GM23338 (cell line): ENCODE measurements at regions not wholly inside any gene's neighbourhood (a gene's known extent, or its start where the extent isn't known, plus 50 kb on each side); places are given as distances from the start of the nearest gene placed in this dataset.

Experiments used
- CREB1 ChIP-seq: fragments of 250-450 bp; sonication (Bioruptor Pico); IDR thresholded peaks from 2 replicates; pipeline ENCODE4 v1.5.0; 2020; ENCODE audit warnings: low read depth, mild to moderate bottlenecking, moderate library complexity
- EZH2 ChIP-seq: fragments of 200-600 bp; sonication (generic); IDR thresholded peaks from one replicate; pipeline ENCODE4 v1.8.0; 2017; ENCODE audit warnings: antibody characterized with exemption, mild to moderate bottlenecking, low read depth; ENCODE audit not compliant: unreplicated experiment
- EZH2phosphoT487 ChIP-seq: fragments of 200-600 bp; sonication (generic); IDR thresholded peaks from one replicate; pipeline ENCODE4 v1.8.1; 2018; ENCODE audit warnings: antibody characterized with exemption; ENCODE audit not compliant: unreplicated experiment
- NANOG ChIP-seq: IDR thresholded peaks from 2 replicates; pipeline ENCODE4 v1.6.1; 2016; ENCODE audit warnings: antibody characterized with exemption, borderline replicate concordance
- POLR2AphosphoS5 ChIP-seq: IDR thresholded peaks from 2 replicates; pipeline ENCODE4 v1.6.1; 2016; ENCODE audit warnings: antibody characterized with exemption, low read depth
- STAT1 ChIP-seq: IDR thresholded peaks from one replicate; pipeline ENCODE4 v1.6.1; 2016; ENCODE audit warnings: antibody characterized with exemption; ENCODE audit not compliant: unreplicated experiment
- ZNF114 ChIP-seq: fragments of 250-450 bp; sonication (Bioruptor Pico); IDR thresholded peaks from 2 replicates; pipeline ENCODE4 v1.5.0; 2020; ENCODE audit warnings: mild to moderate bottlenecking, moderate library complexity
- ZNF331 ChIP-seq: fragments of 250-450 bp; sonication (Bioruptor Pico); IDR thresholded peaks from 2 replicates; pipeline ENCODE4 v1.5.0; 2020; ENCODE audit warnings: low read depth, mild to moderate bottlenecking, moderate library complexity
- TF ChIP-seq, protein P1 (sequence below): IDR thresholded peaks from one replicate; pipeline ENCODE4 v1.6.1; 2018; ENCODE audit warnings: antibody characterized with exemption; ENCODE audit not compliant: unreplicated experiment
- TF ChIP-seq, protein P2 (sequence below), 2 experiments: fragments of 200-600 bp in 1 of 2; sonication (generic) in 1 of 2; conservative IDR thresholded peaks; 2 replicates each; pipeline versions ENCODE4 v1.5.1 to v1.6.1; 2016 to 2017; ENCODE audit warnings: antibody characterized with exemption in 2 of 2, low read depth in 2 of 2, mild to moderate bottlenecking in 2 of 2, moderate library complexity in 1 of 2
- TF ChIP-seq, protein P3 (sequence below): IDR thresholded peaks from 2 replicates; pipeline ENCODE4 v1.6.1; 2016; ENCODE audit warnings: antibody characterized with exemption

DNA sequence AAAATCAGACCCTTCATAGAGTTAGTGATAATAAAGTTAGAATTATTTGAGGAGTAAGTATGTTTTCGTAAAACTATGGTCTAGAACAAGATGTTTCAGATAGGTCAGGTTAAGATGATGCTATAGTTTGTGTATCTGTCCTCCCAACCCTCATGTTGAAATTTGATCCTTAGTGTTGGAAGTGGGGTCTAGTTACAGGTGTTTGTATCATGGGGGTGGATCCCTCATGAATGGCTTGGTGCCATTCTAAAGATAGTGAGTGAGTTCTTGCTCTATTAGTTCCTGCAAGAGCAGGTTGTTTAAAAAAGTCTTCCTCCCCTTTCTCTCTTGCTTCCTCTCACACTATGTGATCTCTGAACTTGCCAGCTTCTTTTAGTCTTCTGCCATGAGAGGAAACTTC, 707.3 kb upstream of the FOXG1 start:
- TF ChIP-seq, protein P1, sequence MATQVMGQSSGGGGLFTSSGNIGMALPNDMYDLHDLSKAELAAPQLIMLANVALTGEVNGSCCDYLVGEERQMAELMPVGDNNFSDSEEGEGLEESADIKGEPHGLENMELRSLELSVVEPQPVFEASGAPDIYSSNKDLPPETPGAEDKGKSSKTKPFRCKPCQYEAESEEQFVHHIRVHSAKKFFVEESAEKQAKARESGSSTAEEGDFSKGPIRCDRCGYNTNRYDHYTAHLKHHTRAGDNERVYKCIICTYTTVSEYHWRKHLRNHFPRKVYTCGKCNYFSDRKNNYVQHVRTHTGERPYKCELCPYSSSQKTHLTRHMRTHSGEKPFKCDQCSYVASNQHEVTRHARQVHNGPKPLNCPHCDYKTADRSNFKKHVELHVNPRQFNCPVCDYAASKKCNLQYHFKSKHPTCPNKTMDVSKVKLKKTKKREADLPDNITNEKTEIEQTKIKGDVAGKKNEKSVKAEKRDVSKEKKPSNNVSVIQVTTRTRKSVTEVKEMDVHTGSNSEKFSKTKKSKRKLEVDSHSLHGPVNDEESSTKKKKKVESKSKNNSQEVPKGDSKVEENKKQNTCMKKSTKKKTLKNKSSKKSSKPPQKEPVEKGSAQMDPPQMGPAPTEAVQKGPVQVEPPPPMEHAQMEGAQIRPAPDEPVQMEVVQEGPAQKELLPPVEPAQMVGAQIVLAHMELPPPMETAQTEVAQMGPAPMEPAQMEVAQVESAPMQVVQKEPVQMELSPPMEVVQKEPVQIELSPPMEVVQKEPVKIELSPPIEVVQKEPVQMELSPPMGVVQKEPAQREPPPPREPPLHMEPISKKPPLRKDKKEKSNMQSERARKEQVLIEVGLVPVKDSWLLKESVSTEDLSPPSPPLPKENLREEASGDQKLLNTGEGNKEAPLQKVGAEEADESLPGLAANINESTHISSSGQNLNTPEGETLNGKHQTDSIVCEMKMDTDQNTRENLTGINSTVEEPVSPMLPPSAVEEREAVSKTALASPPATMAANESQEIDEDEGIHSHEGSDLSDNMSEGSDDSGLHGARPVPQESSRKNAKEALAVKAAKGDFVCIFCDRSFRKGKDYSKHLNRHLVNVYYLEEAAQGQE, result no peak
- TF ChIP-seq, protein P2, sequence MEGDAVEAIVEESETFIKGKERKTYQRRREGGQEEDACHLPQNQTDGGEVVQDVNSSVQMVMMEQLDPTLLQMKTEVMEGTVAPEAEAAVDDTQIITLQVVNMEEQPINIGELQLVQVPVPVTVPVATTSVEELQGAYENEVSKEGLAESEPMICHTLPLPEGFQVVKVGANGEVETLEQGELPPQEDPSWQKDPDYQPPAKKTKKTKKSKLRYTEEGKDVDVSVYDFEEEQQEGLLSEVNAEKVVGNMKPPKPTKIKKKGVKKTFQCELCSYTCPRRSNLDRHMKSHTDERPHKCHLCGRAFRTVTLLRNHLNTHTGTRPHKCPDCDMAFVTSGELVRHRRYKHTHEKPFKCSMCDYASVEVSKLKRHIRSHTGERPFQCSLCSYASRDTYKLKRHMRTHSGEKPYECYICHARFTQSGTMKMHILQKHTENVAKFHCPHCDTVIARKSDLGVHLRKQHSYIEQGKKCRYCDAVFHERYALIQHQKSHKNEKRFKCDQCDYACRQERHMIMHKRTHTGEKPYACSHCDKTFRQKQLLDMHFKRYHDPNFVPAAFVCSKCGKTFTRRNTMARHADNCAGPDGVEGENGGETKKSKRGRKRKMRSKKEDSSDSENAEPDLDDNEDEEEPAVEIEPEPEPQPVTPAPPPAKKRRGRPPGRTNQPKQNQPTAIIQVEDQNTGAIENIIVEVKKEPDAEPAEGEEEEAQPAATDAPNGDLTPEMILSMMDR (conservative IDR thresholded peaks at IDR 0.05; ENCODE audit: low read depth in 2 of 2), result no peak
- TF ChIP-seq EZH2 (no peak), POLR2AphosphoS5 (no peak), EZH2phosphoT487 (no peak), ZNF331 (CRISPR knock-in tag) (no peak), CREB1 (CRISPR knock-in tag) (no peak), ZNF114 (CRISPR knock-in tag) (no peak), NANOG (no peak), STAT1 (no peak)
- TF ChIP-seq, protein P3, sequence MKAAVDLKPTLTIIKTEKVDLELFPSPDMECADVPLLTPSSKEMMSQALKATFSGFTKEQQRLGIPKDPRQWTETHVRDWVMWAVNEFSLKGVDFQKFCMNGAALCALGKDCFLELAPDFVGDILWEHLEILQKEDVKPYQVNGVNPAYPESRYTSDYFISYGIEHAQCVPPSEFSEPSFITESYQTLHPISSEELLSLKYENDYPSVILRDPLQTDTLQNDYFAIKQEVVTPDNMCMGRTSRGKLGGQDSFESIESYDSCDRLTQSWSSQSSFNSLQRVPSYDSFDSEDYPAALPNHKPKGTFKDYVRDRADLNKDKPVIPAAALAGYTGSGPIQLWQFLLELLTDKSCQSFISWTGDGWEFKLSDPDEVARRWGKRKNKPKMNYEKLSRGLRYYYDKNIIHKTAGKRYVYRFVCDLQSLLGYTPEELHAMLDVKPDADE, result no peak
